ENCODE measurements at regions not wholly inside any gene's neighbourhood (a gene's known extent, or its start where the extent isn't known, plus 50 kb on each side); places are given as distances from the start of the nearest gene placed in this dataset.

DNA sequence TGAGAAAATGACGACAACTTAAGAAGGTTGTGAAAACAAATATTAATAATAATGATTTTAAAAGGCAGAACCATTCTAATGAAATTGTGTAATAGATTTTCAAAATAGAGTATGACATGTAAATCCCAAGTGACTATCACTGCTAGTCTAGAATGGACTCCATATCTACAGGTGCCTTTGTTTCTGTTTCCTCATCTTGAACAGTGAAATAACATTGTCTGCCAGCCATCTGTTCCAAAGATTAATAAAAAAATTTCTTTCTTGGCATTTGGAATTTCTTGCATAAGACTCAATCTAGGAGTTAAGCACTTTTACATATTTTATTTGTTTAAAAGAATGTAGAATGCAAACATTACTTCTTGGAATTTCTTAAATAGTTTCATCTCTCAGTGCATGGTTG, 520.1 kb upstream of the ARGLU1 start:
- H4K91ac ChIP-seq (ENCODE audit: insufficient read length, low read depth, low read length): no peak overlapping the region
- no peak overlapping the region for H3K4ac ChIP-seq (ENCODE audit: low read depth, low read length)
- Mint-ChIP-seq H3K27ac (no peak overlapping the region), H3K36me3 (ENCODE audit: insufficient read depth in 1 of 3, low read depth in 3 of 3) (no peaks in the 10 kb centered on the region), H3K4me1 (peaks cover 5 to 7% of the 10 kb centered on the region in 2 experiments; a peak in 3 of 4 replicates), H3K4me3 (no peak overlapping the region), H3K27me3 (ENCODE audit: low read depth) (no peaks in the 10 kb centered on the region), H3K9me3 (no peaks in the 10 kb centered on the region)
- H2BK5ac ChIP-seq (ENCODE audit: insufficient read length, low read length): no peak overlapping the region
- no peaks in the 10 kb centered on the region for H3K23me2 ChIP-seq (ENCODE audit: insufficient read length, low read depth, low read length, poor library complexity, severe bottlenecking)
- no peak overlapping the region for H2AFZ ChIP-seq (ENCODE audit: low read length)
- H3K79me1 ChIP-seq (ENCODE audit: insufficient read depth, low read depth, low read length, poor library complexity, severe bottlenecking): no peaks in the 10 kb centered on the region
- DNase-seq: no peak
- no peak for TF ChIP-seq CTCF (conservative IDR thresholded peaks at IDR 0.05)
- no peak overlapping the region for H3K56ac ChIP-seq (ENCODE audit: insufficient read length, low read depth, low read length)
- no peak overlapping the region for H3T11ph ChIP-seq (ENCODE audit: low read length)
- H3K18ac ChIP-seq (ENCODE audit: insufficient read length, low read depth, low read length): no peak overlapping the region
- H4K20me1 ChIP-seq (ENCODE audit: control insufficient read depth, insufficient read depth, insufficient read length): no peaks in the 10 kb centered on the region
- WGBS (ENCODE audit: extremely low coverage, insufficient read length, low lambda C conversion rate): no CpG with 5 or more reads among the region's 1 CpG
- H2BK12ac ChIP-seq (ENCODE audit: insufficient read length, low read depth, low read length): no peak overlapping the region
- H3K27ac ChIP-seq (ENCODE audit: insufficient read length, low read depth, low read length): no peak overlapping the region
- H3K4me2 ChIP-seq (ENCODE audit: insufficient read depth, insufficient read length, low read length): no peak overlapping the region
- H2BK20ac ChIP-seq (ENCODE audit: low read depth, low read length, poor library complexity, severe bottlenecking): no peak overlapping the region
- no peaks in the 10 kb centered on the region for H3K4me1 ChIP-seq (ENCODE audit: insufficient read depth, low read length)
- H3K9ac ChIP-seq (ENCODE audit: extremely low read depth, insufficient read length, low read length): no peak overlapping the region
- no peak overlapping the region for H2BK120ac ChIP-seq (ENCODE audit: low read depth, low read length, poor library complexity, severe bottlenecking)
- no peak overlapping the region for H4K8ac ChIP-seq (replicated peaks; ENCODE audit: insufficient read length, low read depth, low read length)
- H3K9me3 ChIP-seq (ENCODE audit: control insufficient read depth, low read depth, low read length): no peaks in the 10 kb centered on the region
- H2AK5ac ChIP-seq (ENCODE audit: insufficient read length, low read length): no peak overlapping the region
- no peaks in the 10 kb centered on the region for H3K79me2 ChIP-seq (ENCODE audit: insufficient read depth, low read length)
- no peak overlapping the region for H3K14ac ChIP-seq (ENCODE audit: insufficient read depth, low read length)
- H4K5ac ChIP-seq (ENCODE audit: insufficient read length, low read depth, low read length): no peak overlapping the region
- H3K23ac ChIP-seq (ENCODE audit: insufficient read length, low read depth, low read length): no peak overlapping the region
- H3K27me3 ChIP-seq (ENCODE audit: insufficient read depth, low read length): no peaks in the 10 kb centered on the region
- H2BK15ac ChIP-seq (ENCODE audit: low read depth, low read length): no peak overlapping the region

Data from H9 (cell line).